MM.1S (cell line): ENCODE measurements at regions not wholly inside any gene's neighbourhood (a gene's known extent, or its start where the extent isn't known, plus 50 kb on each side); places are given as distances from the start of the nearest gene placed in this dataset.

Source experiments
- EZH2 ChIP-seq: fragments of 300-600 bp; sonication (generic); optimal IDR thresholded peaks from 2 replicates; pipeline ENCODE3; 2017; ENCODE audit warnings: low read depth, mild to moderate bottlenecking, antibody characterized with exemption, low read length, mixed read lengths
- EZH2phosphoT487 ChIP-seq: fragments of 300-600 bp; sonication (generic); IDR thresholded peaks from 2 replicates; pipeline ENCODE4 v1.6.1; 2018; ENCODE audit warnings: antibody characterized with exemption, low read length
- TF ChIP-seq, protein P1 (sequence below): fragments of 300-600 bp; sonication (generic); IDR thresholded peaks from 2 replicates; pipeline ENCODE4 v1.5.1; 2016; ENCODE audit warnings: antibody characterized with exemption, low read length, mixed read lengths

DNA sequence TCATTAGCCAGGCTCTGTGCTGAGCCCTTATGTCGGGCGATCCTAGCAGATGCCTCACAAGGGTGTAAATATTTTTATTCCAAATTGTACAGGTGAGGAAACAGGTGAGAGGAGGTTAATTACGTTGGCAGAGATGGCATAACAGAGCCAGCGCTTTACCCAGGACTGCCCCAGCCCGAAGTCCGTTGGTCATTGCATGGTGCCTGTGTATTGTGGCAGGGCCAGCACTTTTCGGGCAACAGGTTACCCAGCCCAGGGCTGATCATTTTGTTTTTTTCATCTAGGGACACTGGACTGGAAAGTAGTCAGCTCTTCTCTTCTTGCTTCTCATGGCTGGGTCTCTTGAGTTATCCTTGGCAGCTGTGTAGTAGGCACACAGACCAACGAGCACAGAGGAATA is 202.2 kb upstream of the NAV2 start:
- TF ChIP-seq, protein P1, sequence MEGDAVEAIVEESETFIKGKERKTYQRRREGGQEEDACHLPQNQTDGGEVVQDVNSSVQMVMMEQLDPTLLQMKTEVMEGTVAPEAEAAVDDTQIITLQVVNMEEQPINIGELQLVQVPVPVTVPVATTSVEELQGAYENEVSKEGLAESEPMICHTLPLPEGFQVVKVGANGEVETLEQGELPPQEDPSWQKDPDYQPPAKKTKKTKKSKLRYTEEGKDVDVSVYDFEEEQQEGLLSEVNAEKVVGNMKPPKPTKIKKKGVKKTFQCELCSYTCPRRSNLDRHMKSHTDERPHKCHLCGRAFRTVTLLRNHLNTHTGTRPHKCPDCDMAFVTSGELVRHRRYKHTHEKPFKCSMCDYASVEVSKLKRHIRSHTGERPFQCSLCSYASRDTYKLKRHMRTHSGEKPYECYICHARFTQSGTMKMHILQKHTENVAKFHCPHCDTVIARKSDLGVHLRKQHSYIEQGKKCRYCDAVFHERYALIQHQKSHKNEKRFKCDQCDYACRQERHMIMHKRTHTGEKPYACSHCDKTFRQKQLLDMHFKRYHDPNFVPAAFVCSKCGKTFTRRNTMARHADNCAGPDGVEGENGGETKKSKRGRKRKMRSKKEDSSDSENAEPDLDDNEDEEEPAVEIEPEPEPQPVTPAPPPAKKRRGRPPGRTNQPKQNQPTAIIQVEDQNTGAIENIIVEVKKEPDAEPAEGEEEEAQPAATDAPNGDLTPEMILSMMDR, result no peak
- TF ChIP-seq EZH2phosphoT487 (no peak), EZH2 (no peak)
